IPS-18c (cell line): ENCODE measurements at regions not wholly inside any gene's neighbourhood (a gene's known extent, or its start where the extent isn't known, plus 50 kb on each side); places are given as distances from the start of the nearest gene placed in this dataset.

Experiments
- H3K4me3 ChIP-seq: 2 replicates; pipeline ENCODE4 v1.7.0; 2013; ENCODE audit warnings: low read depth, mild to moderate bottlenecking, low read length, moderate library complexity; ENCODE audit not compliant: insufficient read depth
- H3K9me3 ChIP-seq: one replicate; pipeline ENCODE4 v1.6.1; 2013; ENCODE audit warnings: mild to moderate bottlenecking, low read length, moderate library complexity; ENCODE audit not compliant: control insufficient read depth, insufficient read depth

- Histone ChIP-seq H3K4me3 (no peak overlapping the region; the same call in 1 of the 2 replicates), H3K9me3 (no peaks in the 10 kb centered on the region)
Measured at GRCh38 chr16:73543970-73544599, 496.2 kb upstream of the ZFHX3 start.

- no peak overlapping the region for H3K4me3 ChIP-seq
Measured at GRCh38 chr16:73543331-73543969, 495.5 kb upstream of the ZFHX3 start.

GRCh38 chr16:73542885-73543284 lies 495.0 kb upstream of the ZFHX3 start:
- H3K4me3 ChIP-seq: no peak overlapping the region
- no peaks in the 10 kb centered on the region for H3K9me3 ChIP-seq

More at GRCh38 chr16:73543331-73543969, 495.5 kb upstream of the ZFHX3 start:
- no peaks in the 10 kb centered on the region for H3K9me3 ChIP-seq

- Histone ChIP-seq H3K9me3 (no peaks in the 10 kb centered on the region), H3K4me3 (no peak overlapping the region)
Measured at GRCh38 chr16:73537921-73538320, 490.0 kb upstream of the ZFHX3 start.

GRCh38 chr16:73536931-73537330 lies 489.0 kb upstream of the ZFHX3 start:
- no peaks in the 10 kb centered on the region for H3K9me3 ChIP-seq
- H3K4me3 ChIP-seq: no peak overlapping the region

- H3K9me3 ChIP-seq: no peaks in the 10 kb centered on the region
- H3K4me3 ChIP-seq: no peak overlapping the region
Measured at GRCh38 chr16:73531021-73531420, 483.1 kb upstream of the ZFHX3 start.

GRCh38 chr16:73530529-73530928 lies 482.6 kb upstream of the ZFHX3 start:
- Histone ChIP-seq H3K4me3 (no peak overlapping the region), H3K9me3 (no peaks in the 10 kb centered on the region)

GRCh38 chr16:73529303-73530012 lies 481.5 kb upstream of the ZFHX3 start:
- no peak overlapping the region for H3K4me3 ChIP-seq

GRCh38 chr16:73527187-73527586 lies 479.3 kb upstream of the ZFHX3 start:
- no peaks in the 10 kb centered on the region for H3K9me3 ChIP-seq
- H3K4me3 ChIP-seq: no peak overlapping the region

More at GRCh38 chr16:73529303-73530012, 481.5 kb upstream of the ZFHX3 start:
- no peaks in the 10 kb centered on the region for H3K9me3 ChIP-seq

GRCh38 chr16:73526011-73526804 lies 478.3 kb upstream of the ZFHX3 start:
- no peak overlapping the region for H3K4me3 ChIP-seq
- H3K9me3 ChIP-seq: no peaks in the 10 kb centered on the region

GRCh38 chr16:73523209-73523608 lies 475.3 kb upstream of the ZFHX3 start:
- H3K9me3 ChIP-seq: no peaks in the 10 kb centered on the region
- H3K4me3 ChIP-seq: no peak overlapping the region

- no peak overlapping the region for H3K4me3 ChIP-seq
- H3K9me3 ChIP-seq: no peaks in the 10 kb centered on the region
Measured at GRCh38 chr16:73521499-73521898, 473.6 kb upstream of the ZFHX3 start.

- no peak overlapping the region for H3K4me3 ChIP-seq
- H3K9me3 ChIP-seq: no peaks in the 10 kb centered on the region
Measured at GRCh38 chr16:73515616-73516015, 467.7 kb upstream of the ZFHX3 start.

GRCh38 chr16:73510852-73511251 lies 462.9 kb upstream of the ZFHX3 start:
- Histone ChIP-seq H3K9me3 (no peaks in the 10 kb centered on the region), H3K4me3 (no peak overlapping the region)

GRCh38 chr16:73506568-73507056 lies 458.7 kb upstream of the ZFHX3 start:
- H3K9me3 ChIP-seq: no peaks in the 10 kb centered on the region
- no peak overlapping the region for H3K4me3 ChIP-seq

- H3K4me3 ChIP-seq: no peak overlapping the region
- no peaks in the 10 kb centered on the region for H3K9me3 ChIP-seq
Measured at GRCh38 chr16:73505577-73505976, 457.6 kb upstream of the ZFHX3 start.
